Fibroblast of upper back skin (primary cell): ENCODE measurements at regions not wholly inside any gene's neighbourhood (a gene's known extent, or its start where the extent isn't known, plus 50 kb on each side); places are given as distances from the start of the nearest gene placed in this dataset.
A peak's percentile ranks its signal among the peaks of the same experiment; 100 is the strongest.
"Not testable (repeated sequence)": the region's sequence is repeated elsewhere in the genome, so short reads cannot be mapped to it uniquely, and the experiment has no call there.

ENCODE experiments used
- DNase-seq: peaks from one replicate; pipeline ENCODE4 v3.0.0-alpha.2; 2013

- DNase-seq, result no peak
Observed at GRCh38 chr2:8251291-8251690, 430.6 kb upstream of the ID2 start.

GRCh38 chr2:8251856-8252255, 430.0 kb upstream of the ID2 start:
- no peak for DNase-seq

GRCh38 chr2:8252997-8253694, 428.7 kb upstream of the ID2 start:
- no peak for DNase-seq

GRCh38 chr2:8253781-8254180, 428.1 kb upstream of the ID2 start:
- no peak for DNase-seq

GRCh38 chr2:8254214-8254613, 427.6 kb upstream of the ID2 start:
- not testable (repeated sequence) for DNase-seq

- no peak for DNase-seq
Observed at GRCh38 chr2:8254791-8255447, 426.9 kb upstream of the ID2 start.

- peak; percentile 15 for DNase-seq
Observed at GRCh38 chr2:8255448-8255800, 426.4 kb upstream of the ID2 start.

GRCh38 chr2:8256905-8257304, 425.0 kb upstream of the ID2 start:
- DNase-seq, result no peak

- no peak for DNase-seq
Observed at GRCh38 chr2:8257502-8257901, 424.4 kb upstream of the ID2 start.

GRCh38 chr2:8258406-8258805, 423.4 kb upstream of the ID2 start:
- no peak for DNase-seq

- DNase-seq, result no peak
Observed at GRCh38 chr2:8259106-8259840, 422.6 kb upstream of the ID2 start.

- DNase-seq, result no peak
Observed at GRCh38 chr2:8259841-8260178, 422.0 kb upstream of the ID2 start.

- DNase-seq, result no peak
Observed at GRCh38 chr2:8260213-8260612, 421.6 kb upstream of the ID2 start.

GRCh38 chr2:8263901-8264300, 418.0 kb upstream of the ID2 start:
- no peak for DNase-seq

- DNase-seq, result peak; percentile 29
Observed at GRCh38 chr2:8264981-8265380, 416.9 kb upstream of the ID2 start.

GRCh38 chr2:8265476-8266226, 416.2 kb upstream of the ID2 start:
- no peak for DNase-seq

- no peak for DNase-seq
Observed at GRCh38 chr2:8266563-8266962, 415.3 kb upstream of the ID2 start.

- DNase-seq, result no peak
Observed at GRCh38 chr2:8267048-8267447, 414.8 kb upstream of the ID2 start.

- no peak for DNase-seq
Observed at GRCh38 chr2:8267721-8268120, 414.1 kb upstream of the ID2 start.

GRCh38 chr2:8268172-8268783, 413.6 kb upstream of the ID2 start:
- DNase-seq, result peak; percentile 34

- no peak for DNase-seq
Observed at GRCh38 chr2:8270699-8271098, 411.2 kb upstream of the ID2 start.

GRCh38 chr2:8271461-8271860, 410.4 kb upstream of the ID2 start:
- DNase-seq, result no peak

GRCh38 chr2:8276026-8276425, 405.8 kb upstream of the ID2 start:
- no peak for DNase-seq
